HG03565 (cell line): ENCODE measurements at regions not wholly inside any gene's neighbourhood (a gene's known extent, or its start where the extent isn't known, plus 50 kb on each side); places are given as distances from the start of the nearest gene placed in this dataset.

Source experiments
- ATAC-seq: cut with Tn5 transposase; IDR thresholded peaks from one replicate; pipeline ENCODE4 v1.9.1; 2021; ENCODE audit warnings: mild to moderate bottlenecking, moderate library complexity; ENCODE audit not compliant: unreplicated experiment

GRCh38 chr18:24817150-24817549, 356.7 kb downstream of the HRH4 start:
- no peak for ATAC-seq

DNA sequence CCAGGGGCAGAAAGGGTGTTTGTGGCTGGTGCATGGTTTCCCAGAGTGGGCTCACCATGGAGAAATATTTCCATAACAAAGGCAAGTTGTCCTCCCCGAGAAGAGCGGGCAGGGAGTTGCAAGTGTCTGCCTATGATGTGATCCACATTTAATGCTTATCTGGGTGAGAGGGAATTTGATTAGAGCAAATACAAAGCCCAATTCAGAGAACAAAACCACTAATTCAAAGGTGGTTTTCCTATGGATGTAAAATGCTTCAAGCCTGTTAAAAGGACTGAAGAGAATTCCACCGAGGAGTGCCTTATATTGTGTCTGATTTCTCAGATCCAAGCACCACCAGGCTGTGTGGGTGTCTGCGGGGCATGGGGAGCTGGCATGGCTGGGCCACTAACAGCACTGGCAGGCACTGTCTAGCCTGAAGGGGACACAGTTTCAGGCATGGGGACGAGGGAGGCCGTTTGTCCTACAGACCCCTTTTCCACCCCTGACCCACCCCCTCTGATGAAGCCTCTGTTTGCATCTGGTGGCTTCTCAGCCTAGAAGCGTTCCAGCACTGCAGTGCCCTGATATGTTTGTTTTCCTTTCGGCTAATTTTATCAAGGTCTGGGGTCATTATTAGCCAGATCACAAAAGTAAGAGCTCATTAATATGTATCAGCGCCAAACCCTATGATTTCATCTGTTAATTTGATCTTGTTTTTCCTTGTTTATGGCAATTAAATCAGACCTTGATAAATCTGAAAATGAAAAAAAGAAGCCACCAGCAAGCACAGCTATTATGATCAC, 357.3 kb downstream of the HRH4 start:
- ATAC-seq = no peak

DNA sequence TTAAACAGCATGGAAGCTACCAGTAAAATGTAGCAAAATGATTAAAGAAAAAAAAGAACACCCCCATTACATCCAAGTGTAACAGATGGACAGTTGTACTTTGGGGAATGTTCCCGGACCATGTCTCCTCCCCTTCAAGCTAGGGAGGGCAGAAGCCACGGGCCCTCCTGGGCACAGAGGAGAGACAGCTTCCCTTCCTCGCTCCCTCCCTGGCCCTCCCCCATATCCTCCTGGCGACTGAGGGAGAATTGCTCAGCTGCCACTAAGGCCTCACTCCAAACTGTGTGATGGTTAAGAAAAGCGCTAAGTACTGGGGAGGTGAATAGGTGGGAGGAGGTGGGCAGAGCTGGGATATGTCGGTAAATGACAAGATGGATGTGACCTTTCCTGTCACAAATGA, 358.0 kb downstream of the HRH4 start:
- ATAC-seq = no peak

DNA sequence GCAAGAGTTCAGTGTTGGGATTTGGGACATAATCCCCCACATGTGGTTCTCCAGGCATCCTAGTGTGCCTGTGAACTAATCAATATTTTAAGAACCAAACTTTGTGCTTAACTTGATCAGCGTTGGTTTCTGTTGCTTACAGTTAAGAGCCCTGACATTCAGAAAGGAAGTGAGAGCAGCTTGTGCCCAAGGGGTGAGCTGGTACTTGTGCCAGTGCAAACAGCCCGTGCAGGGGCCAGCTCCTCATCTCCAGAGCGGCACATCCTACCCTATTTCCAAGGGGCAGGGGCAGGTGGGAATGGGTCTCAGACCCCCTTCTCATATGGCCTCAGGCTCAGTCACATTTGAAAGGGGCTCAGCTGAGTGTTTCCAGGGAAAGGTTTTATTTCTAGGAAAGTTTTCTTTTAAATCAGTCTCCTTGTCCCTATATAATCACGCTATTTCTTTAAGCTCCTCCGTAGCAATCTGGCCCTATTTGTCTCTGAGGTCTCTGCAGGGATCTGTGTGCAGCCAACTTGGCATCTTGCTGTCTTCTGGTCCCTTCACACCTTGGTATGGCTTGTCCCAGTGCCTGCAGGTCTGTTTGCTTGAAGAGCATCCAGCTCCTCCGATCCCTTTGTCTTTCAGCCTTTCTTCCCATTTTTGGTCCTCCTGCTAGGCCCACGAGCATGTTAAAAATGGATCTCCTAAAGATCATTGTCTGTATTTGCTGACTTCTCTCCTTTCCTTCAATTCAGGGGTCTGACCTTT, 358.9 kb downstream of the HRH4 start:
- ATAC-seq = no peak

DNA sequence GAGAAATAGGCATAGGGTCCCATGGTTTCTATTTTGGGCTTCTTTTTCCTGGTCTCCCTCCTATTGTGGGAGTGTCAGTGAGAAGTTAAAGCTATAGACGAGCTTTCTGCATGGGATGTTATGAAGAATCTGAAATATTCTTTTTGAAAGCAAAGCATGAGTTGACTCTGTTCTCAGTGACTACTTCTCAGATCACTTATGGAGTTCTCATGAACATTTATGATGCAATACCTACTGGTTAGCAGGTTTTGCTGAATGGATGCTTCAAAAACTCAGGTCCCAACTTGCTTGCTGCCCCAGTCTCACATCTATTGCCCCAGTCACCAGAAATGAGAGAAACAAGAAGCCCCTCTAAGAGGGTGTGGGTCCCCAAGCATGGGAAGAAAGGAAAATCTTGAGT, 365.0 kb downstream of the HRH4 start:
- no peak for ATAC-seq

GRCh38 chr18:24826605-24827004, 366.2 kb downstream of the HRH4 start:
- ATAC-seq = no peak

DNA sequence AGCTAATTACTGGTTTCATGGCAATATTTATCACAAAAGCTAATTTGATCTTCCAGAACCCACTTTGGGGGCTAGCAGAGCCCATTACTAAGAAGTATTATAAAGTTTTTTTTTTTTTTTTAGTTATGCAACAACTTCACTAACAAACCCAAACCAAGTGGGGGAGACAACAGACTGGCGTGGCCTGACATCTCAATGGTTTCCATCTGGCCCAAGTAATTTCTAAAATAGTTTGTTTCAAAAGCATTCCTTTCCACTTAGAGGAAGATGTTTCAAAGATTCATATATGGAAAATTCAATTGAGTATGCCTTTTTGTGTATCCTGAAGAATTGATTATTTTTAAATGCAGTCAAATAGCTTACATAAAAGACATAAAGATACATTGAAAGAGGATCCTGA, 367.1 kb downstream of the HRH4 start:
- ATAC-seq = no peak

GRCh38 chr18:24831081-24831480, 370.6 kb downstream of the HRH4 start:
- ATAC-seq = no peak

GRCh38 chr18:24831871-24832665, 371.6 kb downstream of the HRH4 start:
- no peak for ATAC-seq

- ATAC-seq = no peak
Observed at GRCh38 chr18:24835751-24836150, 375.3 kb downstream of the HRH4 start.

GRCh38 chr18:24837066-24837465, 376.6 kb downstream of the HRH4 start:
- ATAC-seq = no peak

DNA sequence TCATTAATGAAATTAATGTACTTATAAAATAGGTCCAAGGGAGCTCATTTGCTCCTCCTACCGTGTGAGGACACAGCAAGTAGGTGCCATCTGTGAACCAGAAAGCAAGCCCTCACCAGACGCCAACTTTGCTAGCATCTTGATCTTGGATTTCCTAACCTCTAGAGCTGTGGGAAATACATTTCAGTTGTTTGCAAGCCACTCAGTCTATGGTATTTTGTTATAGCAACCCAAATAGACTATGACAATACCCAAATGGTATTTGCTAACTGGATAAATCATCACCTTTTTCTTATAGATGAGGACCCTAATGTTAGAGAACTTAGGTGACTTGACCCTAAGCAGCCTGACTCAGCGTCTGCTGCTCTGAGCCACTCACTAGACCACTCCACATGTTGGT, 379.6 kb downstream of the HRH4 start:
- no peak for ATAC-seq

DNA sequence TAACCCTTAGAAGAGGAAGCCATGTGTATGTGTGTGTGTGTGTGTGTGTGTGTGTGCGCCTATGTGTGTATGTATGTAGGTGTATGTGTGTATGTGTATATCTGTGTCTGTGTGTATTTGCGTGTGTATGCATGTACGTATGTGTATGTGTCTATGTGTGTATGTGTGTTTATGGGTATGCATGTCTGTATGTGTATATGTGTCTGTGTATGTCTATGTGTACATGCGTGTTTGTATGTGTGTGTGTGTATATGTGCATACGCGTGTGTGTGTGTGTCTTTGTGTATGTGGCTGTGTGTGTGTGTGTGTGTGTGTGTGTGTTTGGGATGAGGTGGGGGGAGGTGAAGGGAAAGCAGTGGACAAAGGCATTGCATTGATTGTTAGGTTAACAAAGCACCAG, 380.2 kb downstream of the HRH4 start:
- ATAC-seq = no peak

DNA sequence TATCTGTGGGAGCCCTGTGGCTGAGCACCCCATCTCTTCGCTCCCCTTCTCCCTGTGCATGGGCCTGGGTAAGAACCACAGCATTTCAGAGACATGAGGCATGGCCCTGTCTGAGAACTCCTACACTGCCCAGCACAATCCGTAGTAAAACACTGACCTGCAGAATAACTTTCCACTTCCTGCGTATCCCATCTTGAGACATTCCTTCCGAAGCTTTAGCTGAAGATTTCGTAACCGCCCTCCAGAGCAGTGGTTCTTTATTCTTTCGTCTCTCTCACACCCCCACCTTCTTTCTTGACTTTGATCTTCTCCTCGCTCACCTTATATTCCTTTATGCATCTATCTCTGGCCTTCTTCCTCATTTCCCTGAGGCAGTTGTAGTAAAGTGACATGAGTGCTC, 381.1 kb downstream of the HRH4 start:
- no peak for ATAC-seq

DNA sequence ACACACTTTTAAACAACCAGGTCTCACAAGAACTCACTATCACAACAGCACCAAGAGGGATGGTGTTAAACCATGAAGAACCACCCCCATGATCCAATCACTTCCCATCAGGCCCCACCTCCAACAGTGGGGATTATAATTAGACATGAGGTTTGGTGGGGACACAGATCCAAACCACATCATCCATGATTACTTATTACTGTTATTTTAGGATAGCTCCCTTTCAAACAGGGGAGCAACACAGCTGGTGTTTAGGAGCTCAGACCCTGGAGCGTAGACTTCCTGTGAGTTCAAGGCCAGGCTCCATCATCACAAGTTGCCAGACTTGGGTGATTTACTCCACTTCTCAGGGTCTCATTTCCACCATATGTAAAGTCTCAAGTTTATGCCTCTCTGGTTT, 382.7 kb downstream of the HRH4 start:
- no peak for ATAC-seq

DNA sequence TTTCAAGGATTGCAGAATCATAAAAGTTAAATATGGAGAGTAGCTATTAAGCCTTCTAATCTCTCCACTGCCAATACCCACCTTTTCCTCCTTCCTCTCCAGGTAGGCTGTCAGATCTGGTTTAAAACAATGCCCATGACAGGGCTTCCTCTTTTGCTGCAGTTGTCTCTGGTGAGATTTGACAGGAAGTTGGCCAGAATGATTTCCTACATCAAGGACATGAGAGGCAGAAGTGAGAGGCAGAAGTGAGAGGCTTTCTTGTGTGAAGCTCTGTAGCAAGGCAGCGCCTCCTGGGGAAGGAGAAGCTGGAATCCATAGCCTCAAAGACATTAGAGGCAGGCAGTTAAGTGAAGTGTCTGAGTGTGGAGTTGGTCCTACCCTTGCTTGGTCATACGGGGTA, 385.7 kb downstream of the HRH4 start:
- ATAC-seq = no peak

DNA sequence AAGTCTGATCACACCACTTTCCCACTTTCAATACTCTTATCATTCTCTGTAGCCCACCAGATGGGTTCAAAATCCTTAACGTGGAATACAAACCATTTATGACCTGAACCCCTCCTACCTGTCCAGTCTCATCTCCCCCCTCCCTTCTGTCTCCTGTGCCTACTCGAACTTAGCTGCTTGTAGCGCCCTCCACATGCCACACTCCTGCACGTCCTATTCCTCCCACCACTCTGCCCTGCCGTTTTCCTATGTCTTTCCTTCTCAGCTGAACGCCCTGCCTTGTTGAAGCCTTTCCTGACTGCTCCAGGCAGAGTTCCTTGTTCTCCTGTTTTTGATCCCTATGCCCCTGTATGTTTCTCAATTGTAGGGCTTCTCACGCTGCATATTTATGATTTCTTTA, 390.1 kb downstream of the HRH4 start:
- ATAC-seq = no peak

- ATAC-seq = no peak
Observed at GRCh38 chr18:24853076-24853475, 392.6 kb downstream of the HRH4 start.

- no peak for ATAC-seq
Observed at GRCh38 chr18:24860978-24861680, 400.7 kb downstream of the HRH4 start.

DNA sequence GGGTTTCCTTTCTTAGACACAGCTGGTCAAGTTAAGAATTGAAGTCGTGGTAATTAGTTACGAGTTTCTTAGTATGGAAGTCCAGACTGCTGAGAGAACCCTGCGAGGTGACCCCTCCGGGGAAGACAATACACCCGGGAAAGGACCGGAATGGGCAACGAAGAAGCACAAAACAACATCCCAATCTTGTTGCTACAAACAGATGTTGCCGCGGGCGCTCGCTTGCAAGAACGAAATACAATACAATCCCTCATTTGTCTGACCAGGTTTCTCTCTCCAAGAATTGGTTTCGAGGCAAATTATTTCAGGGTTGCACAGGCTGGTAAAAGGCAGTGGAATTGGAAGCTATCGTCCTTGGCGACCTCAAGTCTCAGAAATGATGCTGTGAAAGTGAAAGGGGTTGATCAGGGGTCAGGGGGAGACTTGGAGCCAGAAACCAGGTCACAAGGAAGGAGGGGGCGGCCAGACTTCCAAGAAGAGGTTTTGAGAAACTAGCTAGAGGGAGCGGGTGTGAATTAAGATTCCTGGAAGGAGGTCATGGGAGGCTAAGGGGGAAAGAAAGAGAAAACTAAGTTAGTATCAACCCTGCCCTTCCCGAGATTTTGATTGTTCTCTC, 401.9 kb downstream of the HRH4 start:
- ATAC-seq = no peak

DNA sequence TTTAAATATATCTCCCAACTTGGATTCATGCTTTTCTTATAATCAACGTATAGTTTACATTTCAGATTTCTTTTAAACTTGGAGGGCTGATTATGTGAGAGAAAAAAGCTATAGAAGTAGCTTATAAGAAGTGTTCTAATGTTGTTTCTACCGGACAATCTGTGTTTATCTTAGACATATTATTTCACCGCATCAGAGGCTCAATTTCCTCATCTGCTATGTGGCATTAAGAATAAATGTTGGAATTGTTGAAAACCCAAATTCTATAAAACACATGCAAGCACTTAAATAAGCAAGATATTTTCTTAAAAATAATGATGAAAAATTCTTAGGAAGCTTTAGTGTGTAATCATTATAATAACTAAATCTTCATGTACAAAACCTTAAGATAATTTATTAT, 407.9 kb downstream of the HRH4 start:
- no peak for ATAC-seq
